ENCODE measurements at regions not wholly inside any gene's neighbourhood (a gene's known extent, or its start where the extent isn't known, plus 50 kb on each side); places are given as distances from the start of the nearest gene placed in this dataset.

GRCh38 chr6:94501516-94501915, 1075.8 kb upstream of the MANEA start:
- TF ChIP-seq REST (IDR thresholded peaks at IDR 0.05; ENCODE audit: insufficient read depth in 1 of 2, low read depth in 2 of 2, low read length in 2 of 2) (no peak), POLR2AphosphoS5 (IDR thresholded peaks at IDR 0.05; ENCODE audit: low read depth, low read length) (no peak)

GRCh38 chr6:94498099-94498498, 1078.7 kb upstream of the EPHA7 start:
- TF ChIP-seq FOXP2 (optimal IDR thresholded peaks at IDR 0.05; ENCODE audit: borderline replicate concordance, extremely low read depth, extremely low read length, insufficient read depth): no peak
- TF ChIP-seq REST (IDR thresholded peaks at IDR 0.05; ENCODE audit: insufficient read depth in 1 of 2, low read depth in 2 of 2, low read length in 2 of 2): no peak
- no peak for TF ChIP-seq TAF1 (IDR thresholded peaks at IDR 0.05; ENCODE audit: borderline replicate concordance, insufficient read depth, low read length)
- no peak for TF ChIP-seq POLR2AphosphoS5 (IDR thresholded peaks at IDR 0.05; ENCODE audit: low read depth, low read length)
- no peak for TF ChIP-seq SIN3A (IDR thresholded peaks at IDR 0.05; ENCODE audit: borderline replicate concordance, insufficient read depth, low read length)

GRCh38 chr6:94494500-94494899, 1075.1 kb upstream of the EPHA7 start:
- TF ChIP-seq TAF1 (IDR thresholded peaks at IDR 0.05; ENCODE audit: borderline replicate concordance, insufficient read depth, low read length) (no peak), SIN3A (IDR thresholded peaks at IDR 0.05; ENCODE audit: borderline replicate concordance, insufficient read depth, low read length) (no peak), POLR2AphosphoS5 (IDR thresholded peaks at IDR 0.05; ENCODE audit: low read depth, low read length) (no peak), REST (IDR thresholded peaks at IDR 0.05; ENCODE audit: insufficient read depth in 1 of 2, low read depth in 2 of 2, low read length in 2 of 2) (no peak), FOXP2 (optimal IDR thresholded peaks at IDR 0.05; ENCODE audit: borderline replicate concordance, extremely low read depth, extremely low read length, insufficient read depth) (no peak)

GRCh38 chr6:94487371-94487770, 1068.0 kb upstream of the EPHA7 start:
- no peak for TF ChIP-seq POLR2AphosphoS5 (IDR thresholded peaks at IDR 0.05; ENCODE audit: low read depth, low read length)

- TF ChIP-seq REST (IDR thresholded peaks at IDR 0.05; ENCODE audit: insufficient read depth in 1 of 2, low read depth in 2 of 2, low read length in 2 of 2): no peak
- no peak for TF ChIP-seq SIN3A (IDR thresholded peaks at IDR 0.05; ENCODE audit: borderline replicate concordance, insufficient read depth, low read length)
- no peak for TF ChIP-seq TAF1 (IDR thresholded peaks at IDR 0.05; ENCODE audit: borderline replicate concordance, insufficient read depth, low read length)
- TF ChIP-seq FOXP2 (optimal IDR thresholded peaks at IDR 0.05; ENCODE audit: borderline replicate concordance, extremely low read depth, extremely low read length, insufficient read depth): no peak
Measured at GRCh38 chr6:94478133-94479005, 1059.0 kb upstream of the EPHA7 start.

All from PFSK-1 (cell line).